CD4-positive, alpha-beta T cell (primary cell): ENCODE measurements at regions not wholly inside any gene's neighbourhood (a gene's known extent, or its start where the extent isn't known, plus 50 kb on each side); places are given as distances from the start of the nearest gene placed in this dataset.

ENCODE experiments used
- ATAC-seq: fragments of 200-7000 bp; cut with Tn5 transposase; one replicate; pipeline ENCODE4 v1.10.0; 2022; ENCODE audit warnings: mild to moderate bottlenecking; ENCODE audit not compliant: poor library complexity
- CTCF ChIA-PET: fragments of 350-600 bp; sonication (Branson Sonifier 250); formaldehyde crosslinking; loops from one replicate; lab custom pipeline; 2021; ENCODE audit warnings: antibody characterized with exemption, inconsistent platforms; lab: Charles Lee
- POLR2A ChIA-PET: fragments of 350-600 bp; sonication (Branson Sonifier 250); formaldehyde crosslinking; loops from one replicate; lab custom pipeline; 2021; ENCODE audit warnings: antibody characterized with exemption, inconsistent platforms; lab: Charles Lee
- DNase-seq, 14 experiments: peaks; one replicate each; pipeline ENCODE4 v3.0.0-alpha.2; 2013 to 2020; ENCODE audit warnings: mixed read lengths in 2 of 14
- H3K27ac ChIP-seq, 2 donors: one replicate each; pipeline versions ENCODE4 v1.5.1 to v1.7.0; 2013; ENCODE audit warnings: low read length in 2 of 2, low read depth in 1 of 2, mild to moderate bottlenecking in 1 of 2
- H3K27me3 ChIP-seq, 2 experiments: 1 replicate in 1 of 2; 2 replicates in 1 of 2; pipeline versions ENCODE4 v1.6.1 to v1.7.0; 2013; ENCODE audit warnings: low read length in 2 of 2, control low read depth in 1 of 2, mild to moderate bottlenecking in 1 of 2, moderate library complexity in 1 of 2; ENCODE audit not compliant: insufficient read depth in 2 of 2, control insufficient read depth in 1 of 2
- H3K36me3 ChIP-seq: one replicate; pipeline ENCODE4 v1.6.1; 2013; ENCODE audit warnings: low read length, control low read depth; ENCODE audit not compliant: insufficient read depth
- H3K4me1 ChIP-seq: one replicate; pipeline ENCODE4 v1.6.1; 2013; ENCODE audit warnings: low read length, control low read depth; ENCODE audit not compliant: insufficient read depth
- H3K4me3 ChIP-seq: one replicate; pipeline ENCODE4 v1.5.1; 2013; ENCODE audit warnings: mild to moderate bottlenecking, low read length, moderate library complexity
- H3K9me3 ChIP-seq, 2 experiments: 1 replicate in 1 of 2; 2 replicates in 1 of 2; pipeline versions ENCODE4 v1.6.1 to v1.7.0; 2013; ENCODE audit warnings: low read length in 2 of 2, mild to moderate bottlenecking in 2 of 2, control low read depth in 1 of 2, moderate library complexity in 1 of 2; ENCODE audit not compliant: control insufficient read depth in 1 of 2, insufficient read depth in 1 of 2
- H3K27ac Mint-ChIP-seq: one replicate; pipeline ENCODE4 v1.8.0; 2020; ENCODE audit warnings: mixed read lengths
- H3K27me3 Mint-ChIP-seq: one replicate; pipeline ENCODE4 v1.8.0; 2021; ENCODE audit warnings: mixed read lengths
- H3K36me3 Mint-ChIP-seq: one replicate; pipeline ENCODE4 v1.8.0; 2021; ENCODE audit warnings: low read depth, mixed read lengths
- H3K4me1 Mint-ChIP-seq: one replicate; pipeline ENCODE4 v1.8.0; 2021; ENCODE audit warnings: low read depth, mixed read lengths
- H3K4me3 Mint-ChIP-seq: one replicate; pipeline ENCODE4 v1.8.0; 2020; ENCODE audit warnings: mild to moderate bottlenecking, mixed read lengths
- H3K9me3 Mint-ChIP-seq: one replicate; pipeline ENCODE4 v1.8.0; 2020; ENCODE audit warnings: mixed read lengths
- intact Hi-C, 2 experiments: fragments of 100-400 bp; cut with DNase I in 1 of 2; cut with micrococcal nuclease in 1 of 2; formaldehyde crosslinking; loops; one replicate each; pipeline versions ENCODE4 v1.15.1 to v1.9.0; 2023 to 2025; cut with DNase I, micrococcal nuclease
- TF ChIP-seq, protein P1 (sequence below): fragments of 200-600 bp; IDR thresholded peaks from one replicate; pipeline ENCODE4 v1.8.0; 2022; ENCODE audit warnings: antibody characterized with exemption, mild to moderate bottlenecking

DNA sequence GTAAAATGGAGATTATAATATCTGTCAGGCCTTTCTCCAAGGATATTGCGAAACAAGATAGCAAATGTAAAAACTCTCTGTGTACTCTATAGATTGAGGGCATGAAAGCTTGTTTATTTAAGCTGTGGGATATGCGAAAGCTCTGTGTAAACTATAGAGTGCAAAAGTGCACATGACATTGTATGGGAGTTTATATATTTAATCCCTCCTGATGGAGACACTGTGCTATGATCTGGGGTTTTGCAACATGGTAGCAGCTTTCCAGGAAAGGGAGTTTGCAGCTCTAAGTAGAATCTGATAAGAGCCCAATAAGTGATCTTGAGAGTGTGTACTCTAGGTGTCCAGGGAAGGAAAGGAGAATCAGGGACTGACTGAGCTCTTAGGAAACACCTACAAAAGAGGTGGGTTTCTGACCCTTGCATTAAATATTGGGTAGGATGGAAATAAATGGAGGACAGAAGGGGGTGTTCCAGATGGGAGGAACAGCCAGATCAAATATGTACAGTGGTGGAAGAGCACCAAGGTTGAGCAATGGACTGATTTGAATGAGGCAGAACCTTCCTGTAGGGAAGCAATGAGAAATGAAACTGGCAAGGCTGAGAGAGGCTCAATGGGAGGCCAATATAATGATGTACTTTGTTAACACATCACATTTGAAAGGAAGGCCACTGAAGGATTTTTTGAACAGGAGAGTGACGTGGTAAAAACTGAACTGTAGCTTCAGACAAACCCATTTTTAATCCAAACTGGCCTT is 450.1 kb downstream of the GJA1 start:
- intact Hi-C loops, result no loop called here
- POLR2A ChIA-PET, result no interaction called here
- no peak for DNase-seq
- H3K36me3 Mint-ChIP-seq, result no peaks in the 10 kb centered on the region
- H3K27ac Mint-ChIP-seq, result no peak overlapping the region
- no peak for ATAC-seq
- Histone ChIP-seq H3K36me3 (no peaks in the 10 kb centered on the region), H3K4me3 (no peak overlapping the region), H3K9me3 (no peaks in the 10 kb centered on the region), H3K27ac (no peak overlapping the region), H3K27me3 (no peaks in the 10 kb centered on the region), H3K4me1 (no peaks in the 10 kb centered on the region)
- CTCF ChIA-PET, result no interaction called here
- H3K4me1 Mint-ChIP-seq, result no peaks in the 10 kb centered on the region
- no peaks in the 10 kb centered on the region for H3K27me3 Mint-ChIP-seq
- no peak overlapping the region for H3K4me3 Mint-ChIP-seq
- H3K9me3 Mint-ChIP-seq, result no peaks in the 10 kb centered on the region
- TF ChIP-seq, protein P1, sequence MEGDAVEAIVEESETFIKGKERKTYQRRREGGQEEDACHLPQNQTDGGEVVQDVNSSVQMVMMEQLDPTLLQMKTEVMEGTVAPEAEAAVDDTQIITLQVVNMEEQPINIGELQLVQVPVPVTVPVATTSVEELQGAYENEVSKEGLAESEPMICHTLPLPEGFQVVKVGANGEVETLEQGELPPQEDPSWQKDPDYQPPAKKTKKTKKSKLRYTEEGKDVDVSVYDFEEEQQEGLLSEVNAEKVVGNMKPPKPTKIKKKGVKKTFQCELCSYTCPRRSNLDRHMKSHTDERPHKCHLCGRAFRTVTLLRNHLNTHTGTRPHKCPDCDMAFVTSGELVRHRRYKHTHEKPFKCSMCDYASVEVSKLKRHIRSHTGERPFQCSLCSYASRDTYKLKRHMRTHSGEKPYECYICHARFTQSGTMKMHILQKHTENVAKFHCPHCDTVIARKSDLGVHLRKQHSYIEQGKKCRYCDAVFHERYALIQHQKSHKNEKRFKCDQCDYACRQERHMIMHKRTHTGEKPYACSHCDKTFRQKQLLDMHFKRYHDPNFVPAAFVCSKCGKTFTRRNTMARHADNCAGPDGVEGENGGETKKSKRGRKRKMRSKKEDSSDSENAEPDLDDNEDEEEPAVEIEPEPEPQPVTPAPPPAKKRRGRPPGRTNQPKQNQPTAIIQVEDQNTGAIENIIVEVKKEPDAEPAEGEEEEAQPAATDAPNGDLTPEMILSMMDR, result no peak

DNA sequence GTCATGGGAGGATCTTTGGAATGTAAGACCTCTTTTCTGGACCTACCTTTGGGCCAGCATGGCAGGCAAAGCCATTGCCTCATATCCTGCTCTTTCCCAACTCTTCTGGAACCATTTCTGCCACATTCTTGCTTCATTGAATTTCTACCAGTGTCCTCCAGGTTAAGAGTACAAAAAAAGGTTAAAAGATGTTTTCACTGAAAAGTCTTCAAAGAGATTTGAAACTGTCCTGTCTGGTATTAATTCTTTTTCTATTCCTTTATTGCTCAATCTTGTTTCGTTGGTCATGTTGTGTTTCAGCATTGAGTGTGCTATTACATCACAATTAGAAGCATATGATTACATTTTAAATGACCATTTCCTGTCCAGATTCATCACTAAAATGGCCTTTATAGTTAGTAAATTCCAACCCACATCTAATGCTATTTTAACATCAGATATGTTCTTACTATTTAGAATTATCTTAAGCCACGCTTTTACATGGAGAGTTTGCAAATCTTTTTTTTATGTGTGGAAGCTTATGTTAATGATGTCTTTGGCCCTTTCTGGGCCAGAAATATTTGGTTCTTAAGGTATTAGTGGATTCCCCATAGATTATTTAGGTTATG is 450.9 kb downstream of the GJA1 start:
- Histone ChIP-seq H3K27me3 (no peaks in the 10 kb centered on the region), H3K36me3 (no peaks in the 10 kb centered on the region), H3K27ac (no peak overlapping the region), H3K4me1 (no peaks in the 10 kb centered on the region), H3K4me3 (no peak overlapping the region), H3K9me3 (no peaks in the 10 kb centered on the region)
- intact Hi-C loops, result no loop called here
- Mint-ChIP-seq H3K36me3 (no peaks in the 10 kb centered on the region), H3K27me3 (no peaks in the 10 kb centered on the region), H3K4me1 (no peaks in the 10 kb centered on the region), H3K9me3 (no peaks in the 10 kb centered on the region), H3K27ac (no peak overlapping the region), H3K4me3 (no peak overlapping the region)
- POLR2A ChIA-PET, result no interaction called here
- CTCF ChIA-PET, result no interaction called here
- ATAC-seq (no peak), DNase-seq (no peak)
- TF ChIP-seq, protein P1, result no peak

DNA sequence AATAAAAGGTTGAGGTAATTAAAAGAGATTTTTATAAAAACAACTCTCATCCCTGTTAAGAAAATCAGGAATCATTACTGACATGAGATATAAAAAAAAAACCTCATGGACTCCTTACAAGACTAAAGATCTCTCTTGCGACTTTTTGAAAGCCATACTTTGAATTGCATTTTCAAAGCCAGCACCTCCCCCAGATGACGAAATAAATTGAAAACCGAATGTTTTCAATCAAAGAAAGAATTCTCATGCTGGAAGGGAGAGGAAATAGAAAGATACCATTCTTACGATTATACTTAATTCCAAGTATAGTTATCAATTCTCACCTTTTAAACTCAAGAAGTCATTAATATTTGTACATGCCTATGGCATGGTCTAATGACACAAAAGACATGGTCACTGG is 452.3 kb downstream of the GJA1 start:
- TF ChIP-seq, protein P1, result no peak
- no peaks in the 10 kb centered on the region for H3K27me3 Mint-ChIP-seq
- ChIA-PET POLR2A (no interaction called here), CTCF (no interaction called here)
- Histone ChIP-seq H3K36me3 (no peaks in the 10 kb centered on the region), H3K4me1 (no peaks in the 10 kb centered on the region), H3K9me3 (no peaks in the 10 kb centered on the region), H3K4me3 (no peak overlapping the region), H3K27ac (no peak overlapping the region), H3K27me3 (no peaks in the 10 kb centered on the region)
- no peak overlapping the region for H3K27ac Mint-ChIP-seq
- H3K4me1 Mint-ChIP-seq, result no peaks in the 10 kb centered on the region
- intact Hi-C loops, result no loop called here
- H3K36me3 Mint-ChIP-seq, result no peaks in the 10 kb centered on the region
- ATAC-seq, result no peak
- H3K4me3 Mint-ChIP-seq, result no peak overlapping the region
- DNase-seq, result no peak
- H3K9me3 Mint-ChIP-seq, result no peaks in the 10 kb centered on the region
